ENCODE measurements at regions not wholly inside any gene's neighbourhood (a gene's known extent, or its start where the extent isn't known, plus 50 kb on each side); places are given as distances from the start of the nearest gene placed in this dataset.

DNA sequence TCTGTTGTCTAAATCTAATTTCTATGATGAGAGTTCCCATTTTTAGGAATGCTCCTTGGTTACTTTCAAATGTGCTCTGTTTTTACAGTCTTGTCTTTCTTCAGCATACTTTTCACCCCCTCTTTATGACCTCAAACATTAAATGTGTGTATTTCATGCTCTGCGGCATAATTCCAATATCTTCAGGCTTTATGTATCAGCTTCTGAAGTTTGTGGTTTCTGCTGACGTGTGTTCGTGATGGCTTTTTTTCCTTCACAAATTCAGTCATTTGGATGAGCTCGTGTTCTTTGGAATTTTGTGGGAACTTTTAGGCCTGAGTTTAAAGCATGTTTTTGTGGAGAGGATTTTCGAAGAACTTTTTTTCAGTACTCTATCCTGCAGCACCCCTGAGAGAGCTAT, 97.7 kb upstream of the CHRNA7 start:
- H3K4me3 ChIP-seq (ENCODE audit: low read depth, low read length), result no peak overlapping the region
- TF ChIP-seq, protein P1, sequence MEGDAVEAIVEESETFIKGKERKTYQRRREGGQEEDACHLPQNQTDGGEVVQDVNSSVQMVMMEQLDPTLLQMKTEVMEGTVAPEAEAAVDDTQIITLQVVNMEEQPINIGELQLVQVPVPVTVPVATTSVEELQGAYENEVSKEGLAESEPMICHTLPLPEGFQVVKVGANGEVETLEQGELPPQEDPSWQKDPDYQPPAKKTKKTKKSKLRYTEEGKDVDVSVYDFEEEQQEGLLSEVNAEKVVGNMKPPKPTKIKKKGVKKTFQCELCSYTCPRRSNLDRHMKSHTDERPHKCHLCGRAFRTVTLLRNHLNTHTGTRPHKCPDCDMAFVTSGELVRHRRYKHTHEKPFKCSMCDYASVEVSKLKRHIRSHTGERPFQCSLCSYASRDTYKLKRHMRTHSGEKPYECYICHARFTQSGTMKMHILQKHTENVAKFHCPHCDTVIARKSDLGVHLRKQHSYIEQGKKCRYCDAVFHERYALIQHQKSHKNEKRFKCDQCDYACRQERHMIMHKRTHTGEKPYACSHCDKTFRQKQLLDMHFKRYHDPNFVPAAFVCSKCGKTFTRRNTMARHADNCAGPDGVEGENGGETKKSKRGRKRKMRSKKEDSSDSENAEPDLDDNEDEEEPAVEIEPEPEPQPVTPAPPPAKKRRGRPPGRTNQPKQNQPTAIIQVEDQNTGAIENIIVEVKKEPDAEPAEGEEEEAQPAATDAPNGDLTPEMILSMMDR (IDR thresholded peaks at IDR 0.05; ENCODE audit: low read depth, low read length), result no peak

- H3K4me3 ChIP-seq (ENCODE audit: low read depth, low read length), result no peak overlapping the region
- TF ChIP-seq, protein P1 (IDR thresholded peaks at IDR 0.05; ENCODE audit: low read depth, low read length), result no peak
Measured at GRCh38 chr15:31934821-31935220, 95.5 kb upstream of the CHRNA7 start.

DNA sequence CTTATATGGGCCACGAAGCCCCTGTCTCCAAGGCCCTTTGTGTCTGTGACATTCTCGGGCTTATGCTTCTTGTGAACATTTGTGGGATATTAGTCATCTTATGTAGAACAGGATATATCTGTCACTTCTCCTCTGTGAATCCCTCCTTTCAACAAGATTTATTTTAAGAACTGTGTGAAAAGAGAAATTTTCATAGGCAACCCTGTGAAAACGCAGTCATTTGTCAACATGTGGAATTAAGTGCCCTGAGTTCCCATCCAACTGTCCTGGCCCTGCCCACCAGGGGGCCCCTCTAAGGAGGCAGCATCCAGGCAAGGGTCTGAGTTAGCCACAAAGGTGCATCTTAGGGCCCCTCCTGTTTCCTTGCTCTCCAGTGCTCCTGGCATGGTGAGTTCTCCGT, 76.8 kb upstream of the CHRNA7 start:
- H3K4me3 ChIP-seq (ENCODE audit: low read depth, low read length), result no peak overlapping the region
- TF ChIP-seq, protein P1 (IDR thresholded peaks at IDR 0.05; ENCODE audit: low read depth, low read length), result no peak

GRCh38 chr15:31954374-31955172, 75.7 kb upstream of the CHRNA7 start:
- no peak overlapping the region for H3K4me3 ChIP-seq (ENCODE audit: low read depth, low read length)
- TF ChIP-seq, protein P1 (IDR thresholded peaks at IDR 0.05; ENCODE audit: low read depth, low read length), result no peak

GRCh38 chr15:31955734-31956133, 74.6 kb upstream of the CHRNA7 start:
- TF ChIP-seq, protein P1 (IDR thresholded peaks at IDR 0.05; ENCODE audit: low read depth, low read length), result no peak
- no peak overlapping the region for H3K4me3 ChIP-seq (ENCODE audit: low read depth, low read length)

DNA sequence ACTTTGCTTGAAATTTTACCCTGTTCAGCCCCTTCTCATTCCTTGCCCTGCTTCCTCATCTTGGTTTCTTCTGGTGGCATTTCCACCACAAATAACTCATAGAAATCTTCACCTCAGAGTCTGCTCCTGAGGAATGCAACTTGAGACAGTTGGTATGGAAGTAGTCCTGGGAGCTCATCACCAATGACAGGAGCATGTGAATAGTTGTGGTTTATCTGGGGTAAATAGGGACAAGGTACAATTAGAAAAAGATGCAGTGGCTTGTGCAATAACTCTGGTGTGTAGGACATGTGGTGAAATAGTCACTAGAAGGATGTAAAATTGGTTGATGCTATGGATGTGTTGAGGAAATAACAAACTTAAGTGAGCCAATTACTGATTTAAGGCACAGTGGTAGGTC, 72.7 kb upstream of the CHRNA7 start:
- TF ChIP-seq, protein P1 (IDR thresholded peaks at IDR 0.05; ENCODE audit: low read depth, low read length), result no peak
- H3K4me3 ChIP-seq (ENCODE audit: low read depth, low read length), result no peak overlapping the region

- TF ChIP-seq, protein P1 (IDR thresholded peaks at IDR 0.05; ENCODE audit: low read depth, low read length), result no peak
- no peak overlapping the region for H3K4me3 ChIP-seq (ENCODE audit: low read depth, low read length)
Measured at GRCh38 chr15:31964586-31965307, 65.6 kb upstream of the CHRNA7 start.
